ENCODE measurements at regions not wholly inside any gene's neighbourhood (a gene's known extent, or its start where the extent isn't known, plus 50 kb on each side); places are given as distances from the start of the nearest gene placed in this dataset.

- 96% methylated on average over 1 of the region's 1 CpG for WGBS
- DNase-seq (ENCODE audit: low spot score) = no peak
- Histone ChIP-seq H3K36me3 (no peaks in the 10 kb centered on the region), H3K4me1 (replicated peaks) (no peaks in the 10 kb centered on the region), H3K27me3 (replicated peaks; ENCODE audit: insufficient read depth) (no peaks in the 10 kb centered on the region), H3K9me3 (no peaks in the 10 kb centered on the region), H3K27ac (no peak overlapping the region), H3K4me3 (no peak overlapping the region)
- TF ChIP-seq CTCF (IDR thresholded peaks at IDR 0.05) (no peak), POLR2A (IDR thresholded peaks at IDR 0.05) (no peak), POLR2AphosphoS5 (IDR thresholded peaks at IDR 0.05) (no peak)
- intact Hi-C loops (cut with DNase I) = no loop called here
Observed at GRCh38 chr13:33485247-33485646, 199.7 kb upstream of the STARD13 start.

GRCh38 chr13:33487575-33488243 is 202.2 kb upstream of the STARD13 start:
- Histone ChIP-seq H3K9me3 (no peaks in the 10 kb centered on the region), H3K27ac (no peak overlapping the region), H3K4me3 (no peak overlapping the region), H3K36me3 (no peaks in the 10 kb centered on the region), H3K27me3 (replicated peaks; ENCODE audit: insufficient read depth) (no peaks in the 10 kb centered on the region), H3K4me1 (replicated peaks) (no peaks in the 10 kb centered on the region)
- peak in 2 of 4 experiments; percentile 34 to 43 for TF ChIP-seq CTCF (IDR thresholded peaks at IDR 0.05)
- no peak for TF ChIP-seq POLR2A (IDR thresholded peaks at IDR 0.05)
- TF ChIP-seq POLR2AphosphoS5 (IDR thresholded peaks at IDR 0.05) = peak; percentile 9
- no peak for DNase-seq (ENCODE audit: low spot score)
- 73% methylated on average over 5 of the region's 5 CpGs for WGBS
- intact Hi-C loops (cut with DNase I) = no loop called here

GRCh38 chr13:33489563-33489962 is 204.0 kb upstream of the STARD13 start:
- TF ChIP-seq POLR2A (IDR thresholded peaks at IDR 0.05) (no peak), POLR2AphosphoS5 (IDR thresholded peaks at IDR 0.05) (no peak), CTCF (IDR thresholded peaks at IDR 0.05) (no peak)
- H3K27ac ChIP-seq = no peak overlapping the region
- H3K36me3 ChIP-seq = no peaks in the 10 kb centered on the region
- no peaks in the 10 kb centered on the region for H3K9me3 ChIP-seq
- H3K4me1 ChIP-seq (replicated peaks) = no peaks in the 10 kb centered on the region
- no peaks in the 10 kb centered on the region for H3K27me3 ChIP-seq (replicated peaks; ENCODE audit: insufficient read depth)
- 76% methylated on average over 4 of the region's 4 CpGs for WGBS
- no peak for DNase-seq (ENCODE audit: low spot score)
- H3K4me3 ChIP-seq = no peak overlapping the region
- intact Hi-C loops (cut with DNase I) = no loop called here

- WGBS = 85% methylated on average over 17 of the region's 17 CpGs
- Histone ChIP-seq H3K36me3 (no peaks in the 10 kb centered on the region), H3K27ac (no peak overlapping the region), H3K9me3 (no peaks in the 10 kb centered on the region), H3K4me3 (no peak overlapping the region), H3K27me3 (replicated peaks; ENCODE audit: insufficient read depth) (no peaks in the 10 kb centered on the region), H3K4me1 (replicated peaks) (no peaks in the 10 kb centered on the region)
- intact Hi-C loops (cut with DNase I) = no loop called here
- no peak for DNase-seq (ENCODE audit: low spot score)
- TF ChIP-seq POLR2A (IDR thresholded peaks at IDR 0.05) (no peak), CTCF (IDR thresholded peaks at IDR 0.05) (no peak), POLR2AphosphoS5 (IDR thresholded peaks at IDR 0.05) (no peak)
Observed at GRCh38 chr13:33490461-33491327, 205.1 kb upstream of the STARD13 start.
